Stimulated activated CD4-positive, alpha-beta T cell treated with anti-CD3 and anti-CD28 coated beads, Interleukin-12 subunit alpha, Interleukin-12 subunit beta, amount 100 ng/mL, for 48 hours (primary cell): ENCODE measurements at regions not wholly inside any gene's neighbourhood (a gene's known extent, or its start where the extent isn't known, plus 50 kb on each side); places are given as distances from the start of the nearest gene placed in this dataset.

Source experiments
- DNase-seq, 3 donors: peaks; one replicate each; pipeline ENCODE4 v3.0.0-alpha.2; 2020; ENCODE audit warnings: low read depth in 2 of 3, low spot score in 1 of 3

DNA sequence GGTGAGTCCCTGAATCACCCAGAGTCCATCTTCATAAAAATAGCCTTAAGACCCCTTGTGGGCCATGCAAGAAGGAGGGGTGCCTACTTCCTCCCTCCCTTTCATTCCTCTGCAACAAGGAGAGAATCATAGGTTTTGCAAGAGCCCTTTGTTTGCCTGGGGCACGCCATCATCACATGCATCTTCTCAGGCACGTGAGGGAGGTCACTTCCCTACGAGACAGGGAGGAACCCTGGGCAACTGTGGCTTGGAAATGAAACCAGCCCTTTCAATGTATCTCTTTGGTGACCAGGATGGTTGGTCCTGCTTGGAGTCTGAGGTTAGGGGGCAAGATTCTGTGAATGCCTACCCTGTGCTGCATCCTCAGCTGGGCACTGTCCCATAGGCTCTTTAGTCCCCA, 194.8 kb downstream of the MAFB start:
- DNase-seq, result no peak

DNA sequence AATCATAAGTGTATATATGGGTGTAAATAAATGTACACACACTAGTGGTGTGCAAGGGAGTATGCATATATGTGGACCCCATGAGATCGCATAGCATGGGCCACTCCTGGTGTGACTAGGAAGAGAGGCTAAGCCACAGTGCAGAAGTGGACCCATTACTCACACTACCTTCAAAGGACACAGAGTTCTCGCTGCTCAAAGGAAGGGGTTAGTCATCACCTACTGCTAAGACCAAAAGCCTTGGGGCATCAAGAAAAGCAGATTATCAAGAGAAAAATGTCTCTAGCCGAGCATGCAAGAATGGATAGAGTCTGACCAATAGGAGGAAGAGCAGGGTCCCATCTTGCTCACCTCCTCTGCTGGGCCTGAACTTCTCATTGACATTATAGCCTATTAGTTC, 195.5 kb downstream of the MAFB start:
- DNase-seq, result no peak

DNA sequence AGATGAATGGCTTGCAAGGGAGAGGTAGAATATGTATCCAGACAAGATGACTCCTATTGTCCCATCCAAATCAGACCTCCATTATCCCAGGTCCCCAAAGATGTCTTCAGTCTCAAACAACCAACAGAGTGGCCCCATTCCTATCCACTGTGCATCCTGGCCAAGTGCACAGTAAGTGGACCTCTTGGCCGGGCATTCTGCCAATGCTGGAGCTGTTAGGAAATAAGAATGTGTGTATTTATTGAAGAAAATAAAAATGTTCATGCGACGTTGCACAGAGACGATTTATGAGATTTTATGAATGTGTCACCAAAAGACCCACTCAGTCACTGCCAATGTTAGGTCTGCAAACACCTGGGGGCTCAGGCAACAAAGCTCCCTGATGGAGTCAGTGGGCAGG, 196.0 kb downstream of the MAFB start:
- no peak for DNase-seq

DNA sequence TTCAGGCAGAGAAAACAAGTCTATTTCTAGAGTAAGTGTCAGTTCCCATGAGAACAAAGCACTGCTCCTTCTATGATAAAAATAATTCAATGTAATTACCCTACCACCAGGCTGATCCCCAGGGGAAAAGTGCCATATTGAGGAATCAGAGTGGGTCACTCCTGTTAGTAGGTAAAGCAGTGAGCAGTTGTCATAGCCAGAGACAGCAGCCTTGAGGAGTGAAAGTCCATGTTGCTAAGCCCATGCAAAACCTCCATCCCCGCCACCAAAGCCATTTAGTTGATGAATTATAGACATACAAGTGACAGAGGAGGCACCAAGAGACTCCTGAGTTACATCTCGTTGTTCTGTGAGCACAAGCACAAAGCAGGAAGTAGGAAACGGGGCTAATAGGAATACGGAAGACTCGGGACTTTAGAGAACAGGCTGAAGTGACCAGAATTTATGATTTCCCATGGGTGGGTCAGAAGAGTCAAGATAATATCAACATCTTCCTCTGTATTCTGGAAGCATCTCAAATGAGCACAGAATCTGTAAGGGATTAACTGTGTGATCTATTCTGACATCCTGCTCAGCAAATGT, 197.9 kb downstream of the MAFB start:
- no peak for DNase-seq

DNA sequence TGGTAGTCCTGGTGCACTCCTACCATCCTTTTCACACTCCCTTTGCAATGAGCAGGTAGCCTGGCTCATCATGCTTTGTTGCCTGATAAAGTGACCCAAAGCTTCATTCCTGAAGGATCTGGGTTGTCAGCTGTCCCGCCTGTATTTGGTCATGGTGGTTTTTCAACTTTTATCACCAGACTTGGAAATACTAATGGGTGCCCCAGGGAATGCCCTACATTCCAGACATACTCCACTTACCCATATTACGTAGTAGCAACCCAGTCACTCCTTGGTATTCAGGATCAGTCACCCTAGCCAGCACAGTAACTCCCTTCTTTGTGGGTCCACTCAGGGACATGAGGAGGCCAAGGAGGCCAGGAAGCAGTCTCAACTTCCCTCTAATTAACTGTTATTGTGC, 199.2 kb downstream of the MAFB start:
- no peak for DNase-seq

DNA sequence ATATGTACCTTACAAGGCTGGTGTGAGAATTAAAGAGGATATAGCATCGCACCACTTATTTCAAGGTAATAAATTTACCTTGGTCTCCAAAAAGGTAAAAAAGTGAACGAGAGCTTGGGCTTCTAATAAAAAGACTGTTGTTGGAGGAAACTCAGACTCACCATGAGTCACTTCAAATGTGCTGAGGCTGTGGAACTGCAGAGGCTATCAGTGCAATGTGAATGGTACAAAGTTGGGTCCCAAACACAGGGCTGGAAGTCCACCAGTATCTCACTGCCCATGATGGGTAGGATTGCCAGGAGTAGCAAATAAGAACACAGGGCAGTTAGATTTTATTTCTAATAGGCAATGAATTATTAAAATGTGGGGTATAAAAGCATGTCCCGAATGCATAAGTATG, 200.6 kb downstream of the MAFB start:
- DNase-seq, result no peak

DNA sequence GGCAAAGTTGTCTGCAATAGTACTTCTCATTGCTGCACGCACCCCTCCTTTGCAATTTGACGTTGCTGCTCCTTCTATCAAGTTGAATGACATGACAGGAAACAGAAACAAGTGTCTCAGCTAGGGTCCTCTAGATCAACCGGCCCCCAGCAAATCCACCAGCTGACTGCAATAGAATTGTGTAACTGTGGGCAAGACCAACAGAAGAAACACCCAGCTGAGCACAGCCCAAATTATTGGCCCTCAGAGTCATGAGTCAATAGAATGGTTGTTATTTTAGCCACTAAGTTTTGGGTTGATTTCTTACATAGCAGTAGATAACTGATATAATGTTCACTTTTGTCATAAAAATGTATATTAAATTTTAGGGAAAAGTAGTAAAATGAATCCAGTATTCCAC, 202.7 kb downstream of the MAFB start:
- no peak for DNase-seq

DNA sequence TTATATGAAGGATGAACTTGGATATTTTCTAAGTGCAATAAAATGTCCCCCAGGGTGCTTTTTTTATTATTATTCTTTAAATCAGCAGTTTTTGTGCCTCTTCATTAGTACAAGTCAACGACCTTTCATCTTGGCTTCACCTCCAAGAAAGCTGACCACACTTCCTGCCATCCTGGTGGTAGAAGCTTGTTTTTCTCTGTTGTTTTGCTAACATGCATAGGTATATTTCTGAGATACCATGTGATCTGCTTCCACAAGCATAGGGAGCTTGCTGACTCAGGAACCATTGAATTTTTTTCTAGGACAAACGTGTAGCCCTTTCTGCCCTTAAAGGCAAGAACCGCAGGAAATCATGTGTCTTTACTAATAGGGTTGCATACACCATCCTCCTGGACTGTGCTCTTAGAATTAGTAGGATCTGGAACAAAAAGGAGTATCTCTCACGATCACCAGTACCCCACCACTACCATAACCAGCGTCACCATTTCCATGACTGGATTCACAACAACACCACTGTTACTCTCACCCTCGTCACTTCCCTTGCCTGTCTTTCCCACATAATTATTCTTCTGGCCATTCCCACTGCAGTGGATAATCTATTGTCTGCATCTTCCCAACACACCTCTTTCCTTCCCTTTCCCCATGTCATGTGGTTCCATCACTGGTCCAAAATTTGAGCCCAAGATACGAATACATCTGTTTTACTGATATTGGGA, 207.1 kb downstream of the MAFB start:
- no peak for DNase-seq

DNA sequence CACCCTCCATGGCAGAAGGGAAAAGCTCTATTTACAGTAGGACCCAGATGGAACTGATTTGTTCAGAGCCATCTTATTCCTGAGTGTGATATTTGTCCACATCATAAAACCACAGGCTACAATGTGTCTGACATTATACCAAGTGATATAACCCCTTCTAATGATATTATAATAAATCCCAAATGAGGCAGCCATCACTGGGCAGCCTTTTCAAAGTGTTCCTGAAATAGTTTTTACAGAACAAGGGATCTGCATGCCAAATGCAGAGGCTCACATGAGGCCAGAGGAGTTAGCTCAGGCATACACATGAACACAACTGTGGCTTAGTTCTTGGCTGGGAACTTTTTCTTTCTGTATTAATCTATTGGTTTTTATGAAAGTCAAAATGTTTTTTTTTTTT, 207.7 kb downstream of the MAFB start:
- DNase-seq, result no peak

DNA sequence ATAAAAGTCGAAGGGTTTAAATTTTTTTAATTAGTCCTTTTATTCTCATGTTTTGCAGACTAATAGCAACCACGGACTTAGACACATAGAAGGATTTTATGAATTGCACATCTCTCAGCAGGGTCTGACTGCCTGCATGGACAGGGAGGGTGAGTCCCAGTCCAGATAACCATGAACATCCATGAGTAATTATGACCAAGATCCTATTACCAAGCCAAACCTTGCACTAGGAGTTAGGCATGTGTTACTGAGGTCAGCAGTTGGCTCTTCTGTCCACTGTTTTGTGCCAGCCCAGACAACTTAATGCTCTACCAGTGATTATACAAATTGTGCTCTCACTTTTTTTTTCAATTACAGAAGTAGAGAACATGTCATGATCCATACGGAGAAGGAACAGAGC, 211.2 kb downstream of the MAFB start:
- no peak for DNase-seq

DNA sequence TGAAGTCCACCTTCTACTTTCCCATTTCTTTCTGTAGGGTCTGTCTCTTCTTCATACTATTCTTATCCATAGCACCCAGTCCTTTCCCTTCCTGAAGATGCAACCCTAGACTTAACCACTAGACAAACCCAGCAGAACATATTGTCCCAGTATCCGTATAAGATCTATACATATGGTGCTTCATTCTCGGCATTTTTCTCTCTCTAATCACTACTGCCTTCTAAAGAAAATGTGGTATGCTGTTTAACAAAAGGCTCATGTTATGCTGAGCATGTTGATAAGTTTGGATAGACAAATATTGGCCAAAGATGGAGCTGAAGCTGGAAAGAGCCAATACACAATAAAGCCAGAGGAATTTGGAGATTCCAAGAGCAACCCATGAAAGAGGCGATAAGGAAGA, 212.6 kb downstream of the MAFB start:
- no peak for DNase-seq

DNA sequence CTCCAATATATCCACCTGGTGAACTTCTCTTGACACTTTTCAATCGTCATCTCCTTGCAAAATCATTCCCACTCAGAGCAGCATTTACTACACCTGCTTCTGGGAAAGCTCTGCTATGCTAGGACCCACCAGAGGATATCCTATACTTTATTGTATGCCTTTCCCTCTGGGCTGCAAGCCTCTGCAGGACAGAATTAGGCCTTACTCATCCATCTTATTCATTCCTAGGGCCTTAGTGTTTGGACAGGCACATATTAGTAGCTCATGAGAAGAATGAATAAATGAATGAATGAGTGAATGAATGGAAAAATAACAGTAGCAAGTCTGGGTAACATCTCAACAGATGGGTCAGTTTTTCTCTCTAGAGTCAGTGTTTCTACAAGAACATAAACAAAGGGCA, 216.1 kb downstream of the MAFB start:
- no peak for DNase-seq

DNA sequence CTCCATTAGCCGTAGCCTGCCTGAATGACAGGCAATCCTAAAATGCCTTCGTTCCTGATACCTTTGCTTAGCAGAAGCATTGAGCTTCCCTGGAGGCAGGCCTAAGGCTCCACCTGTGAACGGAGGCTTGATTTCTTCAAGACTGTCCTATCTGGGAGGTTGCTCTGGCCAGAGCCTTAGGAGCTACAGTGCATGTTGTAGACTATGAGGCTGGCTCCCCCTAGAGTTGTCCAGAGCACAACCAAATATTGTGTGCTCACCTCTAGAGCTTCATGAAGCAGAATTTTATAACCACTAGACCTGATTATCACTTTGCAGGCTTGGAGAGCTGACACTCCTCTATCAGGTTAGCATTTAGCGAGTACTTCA, 217.8 kb downstream of the MAFB start:
- DNase-seq, result no peak

DNA sequence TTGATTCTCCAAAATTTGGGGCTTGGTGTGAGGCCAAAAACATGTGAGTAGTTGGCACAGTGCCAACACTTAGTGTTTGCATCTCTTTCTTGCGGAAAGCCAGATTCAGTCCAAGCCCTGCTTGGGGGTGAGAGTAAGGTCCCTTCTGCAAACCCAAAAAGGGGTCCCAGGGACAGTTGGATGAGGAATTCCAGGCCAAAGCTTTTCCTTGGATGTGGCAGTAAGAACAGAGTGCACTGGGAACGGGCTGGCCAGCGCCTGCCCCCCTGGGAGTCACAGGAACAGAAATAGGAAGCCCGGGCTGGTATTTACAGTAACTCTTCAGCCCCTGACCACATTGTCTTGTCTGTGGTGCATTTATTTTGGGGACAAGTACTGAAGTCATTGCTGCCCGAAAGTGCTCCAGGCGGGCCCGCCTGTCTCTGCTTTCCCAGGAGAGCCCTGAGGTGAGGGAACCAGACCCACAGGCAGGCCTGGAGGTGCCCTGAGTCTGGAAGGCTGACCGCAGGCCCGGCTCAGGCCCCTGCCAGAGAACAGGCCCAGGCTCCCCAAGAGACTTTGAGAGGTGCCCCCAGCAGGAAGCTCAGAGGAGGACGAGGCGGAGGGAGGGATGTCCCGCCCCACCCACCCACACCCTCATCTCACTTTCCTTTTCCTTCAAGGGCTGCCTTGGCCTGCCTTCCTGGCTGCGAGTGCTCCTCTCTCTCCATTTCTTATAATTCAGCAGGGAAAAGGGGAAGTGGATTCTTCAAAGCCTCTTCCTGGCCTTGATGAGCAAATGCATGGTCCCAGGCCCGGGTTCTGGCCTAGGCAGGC, 218.4 kb downstream of the MAFB start:
- DNase-seq, result no peak

DNA sequence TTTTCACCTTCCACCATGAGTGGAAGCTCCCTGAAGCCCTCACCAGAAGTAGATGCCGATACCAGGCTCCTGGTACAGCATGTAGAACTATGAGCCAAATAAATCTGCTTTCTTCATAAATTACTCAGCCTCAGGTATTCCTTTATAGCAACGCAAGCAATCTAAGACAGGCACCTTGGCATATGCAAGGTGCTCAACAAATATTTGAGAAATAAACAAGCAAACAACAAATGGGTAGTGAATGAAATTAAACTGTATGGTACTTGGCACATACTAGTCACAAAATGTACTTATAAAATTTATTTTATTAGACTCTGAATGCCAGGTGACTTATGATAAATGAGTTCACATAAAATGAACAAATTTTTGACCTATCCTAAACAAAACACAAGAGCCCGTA, 220.3 kb downstream of the MAFB start:
- no peak for DNase-seq

DNA sequence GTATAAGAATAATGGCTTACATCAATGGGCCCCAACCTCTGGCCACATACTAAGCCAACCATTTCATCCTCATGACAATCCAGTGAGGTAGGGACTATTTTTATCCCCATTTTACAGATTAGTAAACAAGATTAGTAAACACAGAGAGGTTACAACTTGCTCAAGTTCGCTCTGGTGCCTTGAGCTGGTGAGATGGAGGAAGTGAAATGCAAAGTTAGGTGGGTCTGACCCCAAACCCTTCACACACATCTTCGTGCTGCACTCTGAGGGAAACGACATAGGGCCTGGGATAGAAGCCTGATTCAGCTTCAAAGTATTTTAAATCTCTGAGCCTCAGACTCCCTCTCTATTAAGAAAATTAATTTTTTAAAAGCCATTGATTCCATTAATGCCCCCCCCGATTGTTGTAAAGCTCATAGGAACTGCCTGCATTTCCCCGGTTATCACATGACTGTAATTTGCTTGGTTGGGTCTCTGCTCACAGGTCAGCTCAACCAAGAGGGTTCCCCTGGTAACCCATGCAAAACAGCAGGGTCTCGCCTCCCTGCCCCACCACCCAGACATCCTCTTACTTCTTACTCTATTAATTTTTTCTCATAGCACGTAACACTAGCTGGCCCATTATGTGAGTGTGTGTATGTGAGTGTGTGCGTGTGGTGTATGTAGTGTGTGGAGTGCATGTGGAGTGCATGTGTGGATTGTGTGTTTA, 221.2 kb downstream of the MAFB start:
- no peak for DNase-seq

DNA sequence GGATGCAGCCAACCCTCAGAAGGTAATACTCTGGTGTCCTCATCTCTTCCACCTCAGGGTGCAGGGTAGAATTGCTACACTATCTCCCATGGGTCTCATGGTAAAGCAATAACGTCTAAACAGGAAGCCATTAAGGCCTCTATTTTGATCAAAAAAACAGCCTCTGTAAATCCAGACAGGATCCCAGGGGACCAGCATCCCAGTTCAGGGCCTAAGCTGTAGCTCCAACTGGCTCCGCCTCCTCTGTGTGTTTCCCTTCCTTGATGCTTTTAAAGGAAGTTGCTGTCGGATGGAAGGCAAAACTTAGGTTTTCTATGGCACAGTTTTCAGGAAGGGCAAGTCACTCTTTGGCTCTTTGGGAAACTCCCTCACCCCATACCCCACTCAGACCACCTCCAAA, 222.0 kb downstream of the MAFB start:
- DNase-seq, result no peak

DNA sequence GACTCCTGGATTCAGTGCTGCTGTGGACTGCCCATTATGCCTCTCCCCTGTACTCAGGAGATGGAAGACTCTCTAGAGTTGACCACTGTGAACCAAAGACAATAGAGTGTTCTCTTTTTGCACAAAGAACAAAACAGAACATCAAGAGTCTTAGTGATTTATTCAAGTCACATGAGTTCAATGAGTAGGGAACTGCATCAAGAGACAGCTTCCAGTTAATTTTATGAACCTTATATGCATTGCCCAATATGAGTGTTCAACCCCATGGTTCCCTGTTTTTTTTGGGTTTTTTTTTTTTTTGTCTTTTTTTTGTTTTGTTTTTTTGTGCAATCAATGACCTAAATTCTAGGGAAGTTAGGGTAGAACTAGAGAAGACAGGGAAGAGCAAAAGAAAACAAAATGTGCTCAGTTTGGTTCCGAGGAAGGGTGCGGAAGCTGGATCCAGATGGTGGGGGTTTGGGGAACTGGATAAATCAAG, 224.3 kb downstream of the MAFB start:
- DNase-seq, result no peak

DNA sequence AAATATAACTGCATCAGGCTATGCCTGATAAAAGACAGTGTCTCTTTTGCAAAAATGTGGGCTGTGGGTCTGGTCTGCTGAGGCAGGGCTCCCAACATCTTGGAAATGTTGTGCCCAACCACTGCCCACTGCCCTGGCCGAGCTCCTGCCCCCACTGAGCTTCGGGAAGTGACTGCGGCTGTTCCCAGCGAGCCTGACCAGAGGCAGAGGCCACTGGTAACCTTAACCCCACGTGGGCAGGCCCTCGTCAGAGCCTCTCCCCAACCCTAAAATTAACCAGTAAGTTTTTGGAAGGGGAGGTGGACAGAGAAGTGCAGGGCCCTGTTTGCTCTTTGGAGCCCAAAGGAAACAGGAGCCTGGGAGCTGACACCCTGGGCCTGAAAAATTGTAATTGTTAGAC, 225.9 kb downstream of the MAFB start:
- no peak for DNase-seq

DNA sequence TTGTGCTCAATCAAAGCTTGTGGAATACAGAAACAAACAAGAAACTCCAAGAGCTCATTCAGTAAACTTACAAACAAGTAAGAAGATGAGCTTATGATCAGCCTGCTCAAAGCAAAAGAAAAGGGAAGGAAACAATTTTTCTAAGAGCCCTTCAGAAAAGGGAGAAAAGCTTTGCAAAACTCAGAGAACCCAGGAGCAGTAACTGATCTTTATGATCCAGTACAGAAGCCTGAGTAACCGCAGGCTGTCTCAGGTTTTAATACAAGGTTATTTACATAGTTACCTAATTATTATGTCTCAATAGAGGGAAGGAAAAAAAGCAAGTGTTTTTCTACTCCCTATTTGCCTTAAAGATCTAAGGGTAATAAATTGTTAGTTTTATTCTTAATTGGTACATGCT, 226.5 kb downstream of the MAFB start:
- DNase-seq, result no peak

DNA sequence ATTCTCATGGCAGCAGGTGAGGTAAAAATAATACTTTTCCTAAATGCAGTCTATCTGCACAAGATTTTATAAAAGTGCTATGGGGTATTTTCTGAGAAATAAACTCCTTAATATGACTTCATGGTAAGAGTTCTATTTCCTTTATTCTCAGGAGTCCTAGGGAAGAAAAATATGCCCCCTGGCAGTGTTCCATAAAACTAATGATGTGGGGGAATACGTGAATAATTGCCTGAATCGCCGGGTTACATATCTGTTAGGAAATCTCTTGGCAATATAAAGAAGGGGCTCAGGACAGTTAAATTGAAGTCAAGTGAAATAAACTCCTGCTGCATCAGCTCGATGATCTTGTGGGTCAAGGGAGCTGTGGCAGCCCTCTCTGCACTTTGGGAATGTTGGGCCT, 229.7 kb downstream of the MAFB start:
- no peak for DNase-seq

DNA sequence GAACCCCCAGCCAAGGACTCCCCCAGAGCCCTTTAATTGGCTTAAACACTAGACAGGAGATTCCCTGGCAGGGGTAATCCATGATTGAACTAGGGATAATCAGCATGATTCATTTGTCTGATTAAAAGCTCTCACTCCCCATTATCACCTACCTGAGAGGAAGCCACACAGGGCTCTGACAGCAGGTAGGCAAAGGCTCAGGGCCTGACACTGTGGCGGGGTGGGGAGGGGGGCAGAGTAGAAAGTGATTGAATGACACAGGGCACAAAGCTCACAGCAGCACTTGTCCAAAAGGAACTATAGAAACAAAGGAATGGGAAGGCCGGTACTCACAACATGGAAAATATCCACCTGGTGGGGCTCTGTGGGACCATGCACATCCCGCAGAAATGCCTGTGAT, 231.6 kb downstream of the MAFB start:
- no peak for DNase-seq
